ENCODE measurements at regions not wholly inside any gene's neighbourhood (a gene's known extent, or its start where the extent isn't known, plus 50 kb on each side); places are given as distances from the start of the nearest gene placed in this dataset.

DNA sequence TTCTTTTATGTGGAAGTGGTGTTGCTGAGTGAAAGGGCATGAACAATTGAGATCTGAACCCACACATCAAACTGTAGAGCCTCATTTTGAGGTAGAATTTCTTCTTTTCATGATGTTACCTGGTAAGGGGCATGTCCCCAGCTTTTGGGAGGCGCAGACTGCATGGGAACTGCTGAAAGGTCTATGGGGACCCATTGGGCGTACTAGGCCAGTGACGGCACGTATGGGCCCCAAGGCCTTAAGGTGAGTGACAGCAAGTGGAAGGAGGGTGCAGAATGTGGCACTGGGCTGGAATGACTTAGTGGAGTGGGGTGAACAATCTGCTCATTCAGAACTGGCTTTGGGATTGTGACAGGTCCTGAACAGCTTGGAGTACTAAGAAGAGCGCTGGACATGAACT, 123.6 kb upstream of the RGMA start:
- no peak for DNase-seq

DNA sequence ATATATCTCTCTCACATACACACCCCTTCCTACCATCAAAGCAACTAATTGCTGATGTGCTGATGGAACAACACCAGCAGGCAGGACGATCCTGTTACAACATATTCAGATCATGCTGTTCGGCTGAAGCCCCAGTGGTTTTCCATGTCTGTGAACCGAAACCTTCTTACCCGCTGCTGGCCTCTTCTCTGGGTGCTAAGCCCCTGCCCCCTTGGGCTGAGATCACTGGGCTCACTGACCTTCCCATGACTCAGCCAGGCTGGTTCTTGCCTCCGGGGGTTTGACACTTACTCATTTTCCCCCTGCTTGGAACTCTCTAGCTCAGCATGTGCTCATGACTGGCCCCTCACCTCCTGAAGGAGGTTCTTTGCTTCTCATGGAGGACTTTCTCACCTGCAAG, 122.0 kb upstream of the RGMA start:
- DNase-seq, result no peak

DNA sequence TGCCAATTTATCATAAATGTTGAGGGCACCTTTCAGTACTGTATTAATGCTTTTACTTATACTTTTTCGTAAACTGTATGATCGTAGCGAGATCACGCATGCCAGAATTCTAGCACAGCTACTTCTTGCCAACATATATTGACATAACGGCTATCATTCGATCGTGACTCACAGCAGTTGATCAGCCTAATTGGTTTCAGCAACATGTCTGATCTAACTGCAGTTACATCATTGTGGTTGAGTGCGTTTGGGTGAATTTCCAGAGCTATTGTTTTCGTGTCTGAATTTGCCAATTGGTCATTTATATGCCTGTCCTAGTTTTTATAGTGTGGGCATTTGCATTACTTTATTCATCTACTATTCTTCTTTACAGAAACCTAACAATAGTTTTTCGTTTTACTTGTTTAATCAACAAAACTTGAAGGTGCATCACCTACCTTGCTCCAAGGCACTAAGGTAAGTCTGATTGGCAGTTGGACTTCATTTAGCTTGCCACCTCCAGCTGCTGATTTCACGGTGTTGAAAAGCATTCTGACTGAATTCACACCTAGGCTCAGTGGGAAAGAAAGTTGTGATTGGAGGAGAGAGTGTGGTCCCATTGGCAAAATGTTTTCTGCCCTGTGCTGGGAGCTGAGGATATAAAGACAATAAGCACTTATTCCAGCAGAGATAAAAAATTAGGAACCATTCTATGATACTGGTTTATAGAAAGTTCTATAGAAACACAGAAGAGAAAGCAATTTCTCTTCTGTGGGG, 120.9 kb upstream of the RGMA start:
- DNase-seq, result no peak

DNA sequence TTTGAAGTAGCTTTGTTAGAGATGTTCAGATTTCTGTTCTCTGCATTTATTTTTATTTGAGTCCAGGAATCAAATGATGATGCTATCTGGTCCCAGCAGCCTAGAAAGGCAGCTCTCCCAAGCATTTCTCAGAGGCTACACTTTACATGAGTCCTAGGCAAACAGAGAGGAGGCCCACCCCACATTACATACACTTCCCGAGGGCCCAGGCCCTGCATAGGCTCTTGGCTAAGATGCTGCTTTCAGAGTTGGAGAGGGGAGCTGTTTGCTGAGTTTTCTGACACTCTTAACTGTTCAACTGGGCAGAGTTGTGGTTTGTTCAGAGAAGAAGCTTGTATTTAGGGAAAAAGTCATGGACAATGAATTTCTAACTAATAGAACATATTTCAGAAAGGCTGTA, 117.9 kb upstream of the RGMA start:
- no peak for DNase-seq

DNA sequence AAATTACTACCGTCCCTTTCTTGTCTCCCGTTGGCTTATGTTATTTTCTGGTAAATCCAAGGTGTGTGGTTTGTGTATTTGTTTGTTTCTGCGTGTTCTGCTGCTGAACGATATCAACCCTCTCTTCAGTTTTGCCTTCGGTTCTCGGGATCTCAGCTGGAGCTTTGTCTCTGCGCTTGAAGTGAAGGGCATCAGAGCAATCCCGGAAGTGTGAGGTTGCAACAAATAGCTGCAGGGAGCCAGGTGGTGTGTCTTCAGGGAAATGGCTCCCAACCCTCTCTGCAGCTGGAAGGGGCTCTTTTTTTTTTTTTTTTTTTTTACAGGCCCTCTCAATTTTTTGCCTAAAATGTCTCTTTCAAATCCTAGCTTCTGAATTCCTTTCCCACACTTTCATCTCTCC, 116.4 kb upstream of the RGMA start:
- DNase-seq, result no peak

DNA sequence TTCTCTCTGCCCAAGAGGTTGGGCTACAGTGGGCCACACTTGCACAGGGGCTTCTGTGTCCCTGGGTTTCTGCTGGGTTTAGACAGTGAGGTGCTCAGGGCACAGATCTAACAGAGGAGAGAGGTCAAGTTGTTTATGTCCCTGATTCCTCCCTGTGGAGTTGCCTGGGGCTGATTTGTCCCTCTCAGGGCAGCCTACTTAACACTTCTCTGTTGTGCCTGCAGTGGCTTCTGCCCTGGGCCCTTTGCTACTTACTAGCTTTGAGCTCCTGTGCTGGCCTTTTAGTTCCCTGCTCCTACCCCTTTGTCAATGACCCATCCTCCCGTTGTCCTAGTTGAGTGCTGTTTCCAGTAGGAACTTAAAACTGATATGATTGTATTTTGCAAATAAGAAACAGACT, 114.0 kb upstream of the RGMA start:
- DNase-seq, result no peak

DNA sequence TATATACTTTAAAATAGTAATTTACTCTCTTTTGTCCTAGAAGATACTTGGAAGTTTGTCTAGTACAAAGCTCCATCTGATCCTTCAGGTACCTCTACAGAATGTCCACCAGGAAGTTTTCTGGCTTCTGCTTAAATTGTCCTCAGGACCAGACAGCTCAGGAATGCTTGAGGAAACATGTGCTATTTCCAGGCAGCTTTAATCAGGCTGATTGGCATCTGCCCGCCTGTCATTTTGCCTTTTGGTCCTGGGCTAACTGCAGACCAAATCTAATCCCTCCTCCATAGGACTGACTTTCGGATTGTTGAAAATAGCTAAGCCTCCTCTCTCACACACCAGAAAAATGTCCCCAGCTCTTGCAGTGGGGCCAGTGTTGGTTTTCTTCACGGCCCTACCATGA, 113.4 kb upstream of the RGMA start:
- DNase-seq, result no peak

DNA sequence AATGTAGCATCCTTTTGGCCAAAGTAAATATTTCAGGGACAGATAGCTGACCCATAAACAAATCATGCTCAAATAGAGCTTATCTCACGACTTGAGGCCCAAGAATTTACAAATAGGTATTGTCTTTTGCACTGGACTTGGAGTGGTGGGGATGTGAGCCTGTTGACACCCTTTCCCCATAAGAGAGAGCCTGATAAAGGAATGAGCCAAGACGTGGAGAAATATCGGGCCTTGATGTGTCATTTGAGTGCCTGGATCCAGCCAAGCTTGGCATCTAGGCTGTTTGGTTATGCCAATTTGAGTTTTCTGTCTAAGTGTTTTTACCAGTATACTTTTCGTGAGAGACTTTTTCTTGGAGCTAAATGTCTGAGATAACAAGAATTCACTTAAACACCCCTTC, 112.9 kb upstream of the RGMA start:
- no peak for DNase-seq

DNA sequence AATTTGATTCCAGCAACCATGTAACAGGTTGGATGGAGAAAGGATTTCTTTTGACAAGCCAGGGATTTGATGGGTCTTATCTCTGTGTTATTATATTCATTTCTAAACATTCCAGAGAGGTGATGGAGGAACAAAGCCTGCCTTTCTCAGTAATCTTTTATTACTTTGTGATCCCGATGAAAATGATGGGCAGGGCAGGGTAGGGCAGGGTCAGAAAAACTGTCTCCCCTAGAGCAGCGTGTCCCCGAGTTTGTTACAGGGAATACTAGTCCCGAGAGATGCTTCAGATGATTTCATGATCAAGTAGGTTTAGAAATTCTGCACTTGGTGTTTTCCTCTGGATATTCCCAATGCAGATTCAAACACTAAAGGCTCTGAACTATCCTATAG, 111.8 kb upstream of the RGMA start:
- DNase-seq, result no peak

DNA sequence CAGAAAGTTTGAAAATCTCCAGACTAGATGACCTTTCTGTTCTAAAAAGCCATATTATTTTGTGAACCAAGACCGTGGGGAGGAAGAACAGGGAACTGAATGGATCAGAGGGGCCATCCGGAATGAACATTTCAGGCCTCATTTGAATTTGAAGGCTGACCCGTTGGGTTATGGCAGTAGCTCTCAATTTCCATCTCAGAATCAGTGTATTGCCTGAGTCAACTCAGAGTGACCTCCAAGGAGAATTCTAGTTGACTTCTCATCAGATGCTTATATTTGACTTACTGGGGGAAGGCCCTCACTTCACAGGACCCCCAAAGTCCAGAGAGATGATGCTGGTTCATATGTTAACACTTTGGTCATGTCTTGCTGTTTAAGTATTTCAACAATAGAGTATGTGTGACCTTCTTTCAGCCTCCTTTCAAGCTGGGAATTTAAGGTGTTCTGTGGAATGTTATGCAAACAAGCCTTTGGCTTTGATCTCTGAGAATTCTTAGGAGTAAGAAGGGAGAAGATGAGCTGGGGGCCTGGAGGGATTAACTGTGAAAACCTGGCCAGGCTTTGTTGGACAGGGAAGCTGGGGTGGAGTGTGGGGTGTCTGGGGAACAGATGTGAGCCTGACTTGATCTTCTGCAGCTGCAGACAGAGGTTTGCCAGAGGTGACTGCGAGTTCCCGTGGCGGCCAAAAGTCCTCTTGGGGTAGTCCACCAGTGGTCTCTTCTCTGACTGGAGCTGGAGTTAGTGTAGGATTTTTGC, 111.2 kb upstream of the RGMA start:
- DNase-seq, result no peak

DNA sequence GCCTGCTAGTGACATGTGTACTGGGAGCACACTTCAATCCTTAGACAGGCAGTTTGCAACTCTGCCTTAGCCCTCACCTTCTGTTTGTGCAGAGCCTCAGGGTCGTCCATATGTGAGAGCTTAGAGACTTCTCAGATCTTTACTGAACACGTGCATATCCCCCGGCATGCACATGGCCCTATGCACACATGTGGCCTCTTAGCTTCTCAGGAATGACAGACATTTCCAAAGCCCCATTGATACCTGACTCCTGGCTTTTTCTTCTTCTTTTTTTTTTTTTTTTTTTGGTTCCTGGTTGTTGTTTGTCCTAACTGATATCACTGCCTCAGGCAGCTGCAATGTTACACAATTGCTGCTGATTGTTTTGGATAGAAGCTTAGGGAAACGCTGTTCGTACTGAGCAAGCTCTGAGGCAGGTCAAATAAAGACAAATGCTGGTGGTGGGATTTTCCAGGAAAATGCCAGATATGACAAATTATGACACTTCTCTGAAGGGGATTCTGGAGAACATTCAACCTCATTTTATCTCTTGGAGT, 107.2 kb upstream of the RGMA start:
- DNase-seq, result no peak

DNA sequence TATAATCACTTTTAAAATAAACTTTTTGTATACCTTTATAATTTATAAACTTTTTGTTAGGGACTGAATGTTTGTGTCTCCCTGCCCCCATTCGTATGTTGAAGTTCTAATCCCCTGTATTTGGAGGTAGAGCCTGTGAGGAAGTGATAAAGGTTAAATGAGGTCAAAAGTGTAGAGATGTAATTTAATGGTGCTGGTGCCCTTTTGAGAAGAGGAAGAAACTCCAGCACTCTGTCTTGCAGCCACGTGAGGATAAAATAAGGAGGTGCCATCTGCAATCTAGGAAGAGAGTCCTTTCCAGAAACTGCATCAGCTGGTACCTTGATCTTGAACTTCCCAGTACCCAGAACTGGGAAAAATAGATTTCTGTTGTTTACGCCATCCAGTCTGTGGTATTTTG, 106.1 kb upstream of the RGMA start:
- DNase-seq, result peak; percentile 16

DNA sequence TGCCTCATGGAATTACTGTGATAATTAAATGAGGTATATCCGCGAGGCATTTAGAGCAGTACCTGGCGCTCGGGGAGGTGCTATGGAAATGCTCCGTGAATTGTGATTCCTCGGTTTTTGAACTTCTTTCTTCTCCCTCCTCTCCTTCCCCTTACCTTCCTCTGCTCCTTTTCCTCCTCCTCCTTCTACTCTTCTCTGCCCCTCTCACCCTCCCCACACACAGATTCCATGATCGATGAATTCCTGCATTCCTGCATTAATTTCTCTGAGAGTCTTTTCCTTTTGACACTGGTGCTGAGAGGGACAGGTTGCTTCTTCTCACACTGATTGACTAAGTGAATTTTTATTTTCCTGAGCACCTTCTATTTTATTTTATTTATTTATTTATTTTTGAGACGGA, 101.2 kb upstream of the RGMA start:
- DNase-seq, result no peak

DNA sequence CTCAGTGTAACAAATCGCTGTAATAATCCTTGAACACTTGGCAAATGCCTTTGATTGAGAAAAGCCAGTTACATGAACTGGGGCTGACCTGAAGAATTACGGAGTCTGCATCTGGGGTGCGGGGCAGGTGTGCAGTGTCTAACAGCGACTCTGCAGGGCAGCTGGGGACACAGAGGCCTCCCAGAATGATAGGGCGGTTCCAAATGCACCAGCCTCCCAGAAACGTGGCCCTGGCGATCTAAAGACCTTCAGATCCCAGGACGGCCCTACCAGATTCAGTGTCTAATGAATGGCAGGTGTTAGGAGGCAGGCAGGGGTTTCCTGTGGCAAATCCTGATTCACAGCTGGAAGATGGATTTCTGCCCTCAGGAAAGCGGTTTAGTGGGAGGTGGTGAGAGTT, 100.5 kb upstream of the RGMA start:
- no peak for DNase-seq

DNA sequence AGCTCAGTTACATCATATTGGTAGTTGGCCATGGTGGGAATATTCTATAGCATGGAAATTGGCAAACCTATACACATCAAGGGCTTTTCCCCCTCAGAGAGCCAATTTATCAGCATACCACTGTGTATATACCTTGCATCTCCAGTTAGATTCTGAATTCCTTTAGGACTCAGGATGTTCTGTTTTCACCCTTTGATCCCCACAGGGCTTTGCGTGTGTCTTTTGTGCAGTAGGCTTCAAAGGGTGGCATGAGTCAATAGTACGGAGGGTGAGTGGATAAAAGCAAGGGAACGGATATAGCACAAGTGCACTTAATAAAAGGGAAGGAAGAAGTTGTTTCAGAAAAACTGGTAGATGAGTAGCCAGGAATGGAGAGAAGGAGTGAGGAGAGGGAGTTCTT, 99.2 kb upstream of the RGMA start:
- DNase-seq, result no peak

DNA sequence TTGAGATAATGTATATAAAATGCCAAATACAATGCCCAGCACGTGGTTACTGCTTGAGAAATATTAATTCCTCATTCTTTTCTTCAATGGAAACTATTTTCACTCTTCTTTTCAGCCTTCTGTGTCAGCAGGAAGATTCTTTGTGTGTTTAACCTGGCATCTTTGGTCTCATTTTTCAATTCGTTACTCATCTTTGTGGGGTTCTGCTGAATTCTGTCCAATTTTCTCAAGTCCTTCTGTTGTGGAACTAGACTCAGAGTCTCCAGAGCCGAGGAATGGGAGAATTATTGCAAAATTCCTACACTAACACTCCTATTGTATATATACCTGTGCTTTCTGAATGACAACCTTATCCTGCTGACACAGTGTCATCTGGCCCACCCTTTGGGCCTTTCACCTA, 96.8 kb upstream of the RGMA start:
- DNase-seq, result no peak

DNA sequence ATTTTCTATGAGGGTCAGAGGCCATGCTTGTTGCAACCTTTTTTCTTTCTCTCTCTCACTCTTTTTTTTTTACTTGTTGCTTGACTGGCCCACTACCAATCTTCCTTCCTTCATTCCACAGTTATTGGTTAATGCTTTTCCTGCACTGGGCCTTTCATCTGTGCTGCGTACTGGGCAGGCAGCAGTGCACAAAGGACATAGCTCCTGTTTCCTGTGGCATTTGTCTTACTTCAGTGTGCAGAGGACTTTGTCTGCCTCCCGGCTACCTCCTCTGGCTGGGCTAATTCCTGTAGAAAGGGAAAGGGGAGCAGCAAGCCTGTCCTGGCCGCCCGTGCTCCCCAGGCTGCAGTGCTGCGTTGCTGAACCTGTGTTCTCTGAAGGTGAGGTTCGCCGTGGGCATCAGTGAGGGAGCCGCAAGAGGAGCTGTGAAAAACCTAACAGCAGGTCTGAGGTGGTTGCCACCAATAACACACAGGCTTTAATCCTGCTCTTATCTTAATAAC, 93.7 kb upstream of the RGMA start:
- DNase-seq, result no peak

DNA sequence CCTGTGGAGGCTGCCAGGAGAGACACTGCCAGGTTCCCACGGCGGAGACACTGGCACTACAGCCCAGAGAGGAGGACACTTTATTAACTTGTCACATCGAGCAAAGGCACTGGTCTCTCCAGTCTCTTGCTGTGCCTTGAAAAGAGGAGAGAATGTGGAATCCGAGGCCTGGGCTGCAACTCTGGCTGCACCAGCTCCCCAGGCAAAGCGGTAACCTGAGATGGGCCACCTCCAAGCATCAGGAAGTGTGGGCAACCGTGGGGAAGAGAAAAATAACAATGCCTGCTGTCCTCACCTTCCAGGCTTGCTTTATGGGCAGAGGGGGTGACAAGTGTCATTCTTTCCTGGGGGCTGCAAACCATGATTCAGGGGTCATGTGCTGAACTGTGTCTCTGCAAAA, 91.6 kb upstream of the RGMA start:
- no peak for DNase-seq

DNA sequence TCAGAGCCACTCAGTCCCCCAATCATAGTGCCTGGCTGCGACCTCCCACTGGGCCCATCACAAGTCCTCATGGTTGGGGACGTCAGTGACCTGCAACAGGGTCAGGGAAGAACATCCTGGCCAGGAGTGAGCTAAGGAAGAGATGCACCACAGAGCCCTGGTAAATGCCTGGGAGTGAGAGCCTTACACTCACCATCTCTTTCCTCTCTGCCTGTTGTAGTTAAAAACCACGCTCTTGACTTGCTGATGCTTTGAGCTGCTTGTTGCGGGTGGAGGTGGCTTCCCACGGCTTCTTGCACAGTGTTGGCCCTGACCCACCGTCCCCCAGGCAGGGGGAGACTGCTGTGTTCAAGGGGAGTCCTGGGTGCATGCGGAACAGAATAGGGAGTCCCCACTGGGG, 91.1 kb upstream of the RGMA start:
- DNase-seq, result no peak

DNA sequence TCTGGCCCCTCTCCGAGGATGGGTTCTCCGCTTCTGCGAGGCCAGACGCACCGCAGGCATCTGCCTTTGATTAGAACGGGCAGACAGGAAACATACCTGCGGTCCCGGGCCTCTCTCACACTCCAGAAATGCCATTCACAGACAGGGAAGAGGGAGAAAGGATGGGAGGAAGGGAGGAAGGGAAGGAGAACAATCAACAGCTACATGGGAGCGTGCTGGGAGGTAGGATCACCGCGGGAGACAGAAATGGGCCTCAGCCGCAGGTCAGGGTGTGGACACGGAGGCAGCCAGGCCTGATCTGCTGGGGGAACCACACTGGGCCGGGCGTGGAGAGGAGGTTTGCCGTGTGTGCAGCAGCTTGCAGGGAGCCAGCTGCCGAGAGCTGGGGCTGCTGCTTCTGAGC, 90.7 kb upstream of the RGMA start:
- DNase-seq, result no peak

DNA sequence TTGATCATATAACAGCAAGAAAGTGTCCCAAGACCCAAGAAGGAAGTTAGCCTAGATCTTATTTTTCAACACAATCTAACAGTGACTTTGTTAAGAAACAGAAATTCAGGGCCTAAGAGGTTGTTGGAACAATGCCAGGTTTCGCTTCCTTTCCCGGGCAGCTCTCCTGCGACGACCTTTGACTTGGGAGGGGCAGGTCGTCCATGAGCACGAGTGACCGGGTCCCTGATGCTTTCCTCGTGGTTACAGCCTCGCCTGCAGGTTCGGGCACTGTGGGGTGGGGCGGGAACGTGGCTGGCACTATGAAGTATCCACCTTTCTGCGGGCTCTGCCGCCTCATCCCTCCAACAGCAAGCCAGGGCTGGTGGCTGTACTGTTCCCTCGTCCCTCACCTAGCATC, 90.1 kb upstream of the RGMA start:
- peak; percentile 87 for DNase-seq

DNA sequence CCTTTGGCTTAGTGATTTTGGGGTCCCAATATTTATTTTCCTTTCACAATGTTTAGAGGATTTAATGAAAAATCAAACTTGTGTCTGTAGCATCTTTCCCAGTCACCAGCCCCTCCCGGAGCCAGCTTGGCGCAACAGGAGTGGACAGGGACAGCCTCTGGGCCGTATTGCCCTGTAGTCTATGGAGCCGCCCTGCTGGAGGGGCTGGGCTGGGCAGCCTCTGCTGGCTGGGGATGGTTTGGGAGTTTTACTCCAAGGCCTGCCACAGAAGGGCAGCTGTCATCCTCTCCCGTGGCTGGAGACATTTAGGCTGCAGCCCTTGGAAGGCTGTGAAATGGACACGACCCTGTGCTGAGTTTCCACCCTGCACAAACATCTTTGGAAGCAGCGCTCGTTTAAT, 89.4 kb upstream of the RGMA start:
- no peak for DNase-seq

DNA sequence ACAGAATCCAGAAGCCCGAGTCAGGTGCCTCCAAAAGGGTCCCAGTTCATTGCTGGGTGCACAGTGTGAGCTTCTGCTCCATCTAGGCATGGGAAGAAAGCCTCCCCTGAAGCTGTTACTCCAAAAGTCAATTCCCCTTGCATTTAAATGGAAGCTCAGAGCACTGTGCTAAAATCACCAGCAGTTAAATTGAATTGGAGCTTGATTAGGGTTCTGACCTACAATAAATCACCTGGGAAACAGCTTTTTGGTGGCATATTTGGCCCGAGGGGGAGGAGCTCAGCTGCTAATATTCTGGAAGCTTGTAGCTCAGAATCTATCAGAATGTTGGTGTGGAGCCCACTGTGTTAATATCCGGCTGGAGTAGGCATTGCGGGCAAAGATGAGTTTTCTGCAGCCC, 87.1 kb upstream of the RGMA start:
- DNase-seq, result no peak

DNA sequence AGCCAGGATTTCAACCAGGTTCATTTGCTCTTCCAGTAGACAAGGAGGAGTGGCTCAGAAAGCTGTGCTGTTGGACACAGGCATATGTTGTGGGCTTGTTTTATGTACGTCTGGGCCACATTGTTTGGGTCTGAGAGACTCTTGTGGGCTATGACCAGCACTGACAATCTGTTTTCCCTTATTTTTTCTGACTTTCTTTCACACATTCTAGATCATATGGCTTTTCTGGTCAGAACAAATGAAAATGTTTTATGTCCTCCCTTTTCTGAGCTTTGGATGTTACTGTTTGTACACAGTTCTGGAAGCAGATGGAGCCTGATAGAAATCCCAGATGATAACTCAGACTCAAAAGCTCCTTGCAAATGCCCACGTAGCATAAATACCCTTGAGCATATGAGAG, 85.8 kb upstream of the RGMA start:
- DNase-seq, result no peak

DNA sequence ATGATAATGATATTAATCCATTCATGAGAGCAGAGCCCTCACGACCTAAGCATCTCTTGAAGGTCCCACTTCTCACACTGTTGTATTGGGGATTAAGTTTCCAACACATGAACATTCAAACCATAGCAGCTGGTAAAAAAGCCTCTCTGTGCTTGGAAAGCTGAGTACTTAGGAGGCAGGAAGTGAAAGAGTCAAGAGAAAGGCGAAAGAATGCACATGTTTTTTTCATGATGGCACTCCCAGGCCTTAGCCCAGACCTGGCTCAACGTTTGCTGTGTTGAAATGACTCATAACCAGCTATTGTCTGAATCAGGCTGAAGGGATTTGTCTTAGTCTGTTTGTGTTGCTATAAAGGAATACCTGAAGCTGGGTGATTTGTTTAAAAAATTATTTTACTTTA, 84.4 kb upstream of the RGMA start:
- no peak for DNase-seq
